HG03060 (cell line): ENCODE measurements at regions not wholly inside any gene's neighbourhood (a gene's known extent, or its start where the extent isn't known, plus 50 kb on each side); places are given as distances from the start of the nearest gene placed in this dataset.
"Not testable (repeated sequence)": the region's sequence is repeated elsewhere in the genome, so short reads cannot be mapped to it uniquely, and the experiment has no call there.

Experiments
- ATAC-seq: cut with Tn5 transposase; IDR thresholded peaks from one replicate; pipeline ENCODE4 v1.9.1; 2021; ENCODE audit warnings: low read depth, moderate number of reproducible peaks; ENCODE audit not compliant: unreplicated experiment

GRCh38 chr12:75742048-75742447, 230.6 kb upstream of the KRR1 start:
- ATAC-seq, result no peak

GRCh38 chr12:75739912-75740311, 228.5 kb upstream of the KRR1 start:
- no peak for ATAC-seq

- not testable (repeated sequence) for ATAC-seq
These were observed 227.7 kb upstream of the KRR1 start for GRCh38 chr12:75739098-75739497.

DNA sequence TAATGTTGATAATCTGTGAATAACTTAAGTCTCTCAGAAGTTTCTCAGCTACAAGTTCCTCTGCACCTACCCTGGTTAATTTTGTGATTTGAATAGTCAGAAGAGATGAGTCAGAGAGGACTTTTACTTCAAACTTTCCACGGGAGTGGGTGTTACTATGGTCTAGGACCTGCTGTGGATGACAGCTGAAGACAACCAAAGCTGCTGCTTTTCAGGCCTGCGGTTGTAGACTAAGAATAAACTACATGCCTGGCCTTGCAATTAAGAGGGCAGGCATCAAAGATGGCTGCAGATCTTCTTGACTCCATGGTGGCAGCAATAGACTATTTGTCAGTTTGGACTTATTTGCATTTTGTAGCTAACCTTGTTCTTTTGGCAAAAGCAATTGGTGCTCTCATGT, 227.1 kb upstream of the KRR1 start:
- ATAC-seq, result peak; percentile 95

DNA sequence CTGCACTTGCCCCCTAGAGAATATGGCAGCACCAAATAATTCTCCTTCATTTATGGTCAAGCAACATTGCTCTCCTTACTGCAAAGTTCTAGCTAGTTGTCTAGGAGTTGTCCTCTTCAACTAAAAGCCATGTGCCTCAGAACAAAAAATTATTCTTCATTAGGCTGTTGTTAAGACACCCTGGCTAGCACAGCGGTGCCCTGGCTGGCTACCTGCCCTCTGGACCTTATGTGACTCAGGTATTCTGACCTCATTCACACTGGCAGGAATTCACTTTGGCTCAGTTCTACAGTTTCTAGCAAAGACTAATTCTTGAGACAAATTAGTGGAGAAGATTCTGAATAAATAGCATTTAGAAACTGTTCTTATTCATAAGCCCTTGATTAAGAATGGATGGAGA, 224.4 kb upstream of the KRR1 start:
- no peak for ATAC-seq

- ATAC-seq, result no peak
These were observed 217.4 kb upstream of the KRR1 start for GRCh38 chr12:75728826-75729225.

DNA sequence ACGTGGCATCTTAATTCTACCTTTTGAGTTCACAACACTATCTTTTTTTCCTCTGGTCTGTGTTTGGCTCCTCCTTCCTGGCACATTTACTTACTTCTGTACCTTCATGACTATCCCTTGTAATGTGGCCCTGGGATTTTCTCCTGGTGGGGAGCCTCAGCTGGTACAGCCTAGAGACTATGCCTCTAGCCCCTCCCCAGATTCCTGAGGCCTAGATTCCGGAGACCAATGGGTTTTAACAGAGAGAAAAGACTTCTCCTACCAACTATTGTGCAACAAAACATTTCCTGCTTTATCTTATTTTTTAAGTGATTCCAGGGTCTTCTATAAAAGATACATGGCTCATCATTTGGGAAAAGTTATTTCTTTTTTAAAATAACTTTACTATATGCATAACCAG, 216.2 kb upstream of the KRR1 start:
- no peak for ATAC-seq

GRCh38 chr12:75725521-75726111, 214.2 kb upstream of the KRR1 start:
- no peak for ATAC-seq

- no peak for ATAC-seq
These were observed 213.5 kb upstream of the KRR1 start for GRCh38 chr12:75724928-75725312.

DNA sequence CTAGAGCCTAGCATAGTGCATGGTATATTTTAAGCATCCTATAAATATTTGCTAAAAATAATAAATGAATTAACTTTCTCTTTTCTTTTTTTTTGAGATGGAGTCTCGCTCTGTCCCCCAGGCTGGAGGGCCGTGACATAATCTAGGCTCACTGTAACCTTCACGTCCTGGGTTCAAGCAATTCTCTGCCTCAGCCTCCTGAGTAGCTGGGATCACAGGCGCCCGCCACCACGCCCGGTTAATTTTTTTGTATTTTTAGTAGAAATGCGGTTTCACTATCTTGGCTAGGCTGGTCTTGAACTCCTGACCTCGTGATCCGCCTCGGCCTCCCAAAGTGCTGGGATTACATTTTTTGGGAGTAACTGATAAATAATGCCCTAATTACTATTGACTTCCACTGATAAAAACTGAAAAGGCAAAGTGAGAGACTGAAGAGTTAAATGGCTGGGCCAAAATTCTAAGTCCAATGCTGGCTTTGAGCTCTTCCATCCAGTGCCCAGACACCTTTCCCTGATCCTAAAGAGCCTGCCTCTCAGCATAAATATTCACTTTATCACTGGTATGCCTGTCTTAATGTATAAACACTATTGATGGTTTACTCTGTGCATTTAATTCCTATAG, 213.0 kb upstream of the KRR1 start:
- no peak for ATAC-seq

DNA sequence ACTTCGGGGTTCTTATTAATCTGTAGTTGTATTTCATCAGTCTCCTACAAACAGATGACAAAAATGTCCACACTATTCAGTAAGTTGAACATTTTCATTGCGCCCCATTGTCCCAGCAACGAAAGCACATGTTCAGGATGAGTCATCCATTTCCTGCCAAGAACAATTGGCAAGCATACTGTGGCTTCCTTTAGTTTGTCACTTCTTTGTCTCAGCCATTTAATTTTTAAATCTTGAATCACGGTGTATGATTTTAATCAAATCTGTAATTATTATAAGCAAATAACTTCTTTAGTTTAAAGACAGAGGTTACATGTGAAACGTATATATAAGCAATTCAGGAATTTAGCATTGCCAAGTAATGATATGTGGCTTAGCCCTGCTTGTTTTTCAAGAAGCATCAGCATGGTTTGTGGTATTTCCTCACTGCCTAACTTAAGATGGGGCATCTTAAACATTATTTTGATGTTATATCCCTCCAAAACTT, 211.3 kb upstream of the KRR1 start:
- peak; percentile 79 for ATAC-seq

DNA sequence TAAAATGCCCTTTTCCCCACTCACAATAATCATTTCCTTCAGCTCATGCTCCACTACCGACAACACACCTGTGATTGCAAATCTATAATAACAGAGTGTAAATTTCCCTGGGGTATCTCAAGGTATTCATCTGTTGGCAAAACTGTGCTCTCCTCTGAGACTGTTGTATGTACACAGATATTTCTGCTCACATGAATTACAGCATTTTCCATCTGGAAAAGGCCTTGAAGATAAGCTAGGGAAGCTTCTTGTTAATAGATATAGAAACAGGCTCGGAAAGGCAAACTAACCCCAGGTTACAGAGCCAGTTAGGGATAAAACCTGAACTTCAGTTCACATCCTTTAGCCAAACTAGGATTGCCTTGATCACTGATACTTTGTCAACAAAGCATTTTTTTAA, 210.4 kb upstream of the KRR1 start:
- no peak for ATAC-seq

DNA sequence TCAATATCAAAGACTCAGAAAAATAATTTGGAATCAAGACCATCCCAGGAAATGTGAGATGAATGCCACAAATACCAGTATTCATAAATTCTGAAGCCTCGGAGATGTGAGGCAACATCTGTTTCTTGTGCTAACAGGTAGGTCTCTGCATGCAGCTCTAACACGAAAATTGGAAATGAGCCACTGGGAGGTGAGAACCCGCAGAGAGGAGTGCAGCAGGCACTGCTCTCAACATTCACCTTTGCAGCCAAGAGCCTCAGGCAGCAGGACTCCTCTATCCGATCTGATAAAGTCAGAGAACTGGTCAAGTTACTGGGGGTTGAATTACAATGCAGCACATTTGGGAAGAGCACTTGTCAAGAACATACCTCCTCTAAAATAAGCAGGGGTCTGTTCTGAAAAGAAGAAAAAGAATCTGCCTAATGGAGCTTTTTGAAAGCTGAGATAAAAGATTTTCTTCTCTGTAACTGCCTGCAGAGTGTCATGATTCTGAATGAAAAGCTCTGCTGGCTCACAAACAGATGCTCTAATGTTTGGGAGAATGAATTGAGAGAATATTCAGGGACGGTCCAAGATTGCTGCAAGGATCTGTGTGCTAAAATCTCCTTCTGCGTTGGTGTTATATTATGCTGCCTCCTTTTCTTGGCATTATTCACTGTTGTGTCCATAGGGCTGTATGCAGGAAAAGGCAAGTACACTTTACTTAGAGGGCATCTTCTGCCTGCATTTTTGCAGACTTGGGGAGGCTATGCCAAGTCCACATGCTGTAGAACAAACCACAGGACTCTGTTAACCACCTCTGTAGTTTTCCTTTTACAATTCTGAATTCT, 209.6 kb upstream of the KRR1 start:
- no peak for ATAC-seq

GRCh38 chr12:75717902-75718301, 206.5 kb upstream of the KRR1 start:
- no peak for ATAC-seq

GRCh38 chr12:75716291-75717025, 205.0 kb upstream of the KRR1 start:
- ATAC-seq, result no peak

DNA sequence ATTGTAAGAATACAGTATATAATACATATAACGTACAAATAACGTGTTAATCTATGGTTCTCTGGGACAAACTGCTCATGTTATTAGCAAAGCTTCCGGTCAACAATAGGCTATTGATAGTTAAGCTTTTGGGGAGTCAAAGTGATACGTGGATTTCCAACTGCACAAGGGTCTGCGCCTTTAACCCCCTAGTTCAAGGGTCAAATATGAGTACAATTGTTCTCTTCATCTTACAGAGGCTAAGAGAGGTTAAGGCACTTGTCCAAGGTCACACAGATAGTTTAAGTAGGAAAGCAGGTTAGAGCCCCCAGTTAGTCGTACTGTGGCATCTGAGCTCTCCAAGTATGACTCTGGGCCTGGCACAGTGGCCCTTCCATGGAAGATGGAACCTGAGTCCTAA, 204.3 kb upstream of the KRR1 start:
- no peak for ATAC-seq

GRCh38 chr12:75715323-75715644, 203.9 kb upstream of the KRR1 start:
- ATAC-seq, result no peak

GRCh38 chr12:75714462-75715322, 203.3 kb upstream of the KRR1 start:
- ATAC-seq, result no peak

DNA sequence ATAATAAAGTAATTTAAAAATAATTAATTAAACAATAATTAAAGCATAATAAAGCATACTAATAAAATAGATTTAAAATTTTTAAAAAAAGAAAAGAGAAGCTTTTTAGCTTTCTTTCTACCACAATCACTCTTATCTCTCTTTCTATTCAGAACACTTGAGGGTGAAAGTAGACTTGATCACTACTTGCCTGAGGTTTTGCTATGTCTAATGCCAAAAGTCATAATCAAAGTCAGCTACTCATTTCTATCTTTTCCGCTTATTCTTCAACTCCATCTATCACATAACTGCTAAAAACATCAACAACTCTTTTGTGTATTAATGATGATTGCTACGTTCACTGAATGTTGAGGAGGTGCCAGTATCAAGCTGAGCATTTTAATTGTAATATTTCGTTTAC, 202.0 kb upstream of the KRR1 start:
- ATAC-seq, result no peak

DNA sequence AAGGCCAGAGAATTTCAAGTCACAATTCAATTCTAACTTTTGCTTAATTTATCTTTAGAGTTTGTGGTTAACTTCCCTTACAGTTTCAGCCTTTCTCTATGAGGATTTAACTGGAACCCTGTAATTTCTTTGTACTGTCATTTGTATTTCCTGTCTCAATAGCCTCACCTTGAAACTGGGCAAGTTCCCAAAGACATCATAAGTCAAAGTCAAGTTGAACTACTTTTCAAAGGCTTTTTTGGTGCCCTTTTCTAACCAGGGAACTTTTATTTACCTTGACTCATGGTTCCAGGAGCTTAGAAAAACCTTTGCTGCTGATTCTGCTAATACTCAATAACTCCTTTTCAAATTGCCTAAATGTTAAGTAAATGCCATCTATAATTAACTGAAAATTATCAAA, 200.8 kb upstream of the KRR1 start:
- no peak for ATAC-seq
